ENCODE measurements at regions not wholly inside any gene's neighbourhood (a gene's known extent, or its start where the extent isn't known, plus 50 kb on each side); places are given as distances from the start of the nearest gene placed in this dataset.

GRCh38 chr4:71862315-71862714 is 78.4 kb upstream of the GC start:
- H3K9me3 ChIP-seq, result no peaks in the 10 kb centered on the region
- no peaks in the 10 kb centered on the region for H3K27me3 ChIP-seq
- no peak for DNase-seq
- intact Hi-C loops (cut with DNase I), result no loop called here
- H3K4me3 ChIP-seq (replicated peaks in 1 of 3), result no peak overlapping the region
- H3K36me3 ChIP-seq, result no peaks in the 10 kb centered on the region
- no peak for TF ChIP-seq POLR2A (IDR thresholded peaks at IDR 0.05)
- TF ChIP-seq CTCF (IDR thresholded peaks at IDR 0.05), result no peak
- H3K4me1 ChIP-seq, result no peaks in the 10 kb centered on the region
- no peak overlapping the region for H3K27ac ChIP-seq

GRCh38 chr4:71863457-71863856 is 79.6 kb upstream of the GC start:
- intact Hi-C loops (cut with DNase I), result no loop called here
- TF ChIP-seq POLR2A (IDR thresholded peaks at IDR 0.05) (no peak), CTCF (IDR thresholded peaks at IDR 0.05) (no peak)
- DNase-seq, result no peak

GRCh38 chr4:71864380-71864779 is 80.5 kb upstream of the GC start:
- H3K4me1 ChIP-seq, result no peaks in the 10 kb centered on the region
- no peaks in the 10 kb centered on the region for H3K36me3 ChIP-seq
- H3K4me3 ChIP-seq (replicated peaks in 1 of 3), result no peak overlapping the region
- WGBS, 2 donors, result 48 to 66% methylated on average over 2 of the region's 2 CpGs
- no peak overlapping the region for H3K27ac ChIP-seq
- H3K9me3 ChIP-seq, result no peaks in the 10 kb centered on the region
- DNase-seq, result no peak
- intact Hi-C loops (cut with DNase I), result no loop called here
- H3K27me3 ChIP-seq, result no peaks in the 10 kb centered on the region
- TF ChIP-seq POLR2A (IDR thresholded peaks at IDR 0.05) (no peak), CTCF (IDR thresholded peaks at IDR 0.05) (no peak)

More at GRCh38 chr4:71863457-71863856, 79.6 kb upstream of the GC start:
- Histone ChIP-seq H3K4me3 (replicated peaks in 1 of 3) (no peak overlapping the region), H3K36me3 (no peaks in the 10 kb centered on the region), H3K27me3 (no peaks in the 10 kb centered on the region), H3K9me3 (no peaks in the 10 kb centered on the region), H3K27ac (no peak overlapping the region), H3K4me1 (no peaks in the 10 kb centered on the region)
- WGBS, 2 donors, result 70 to 94% methylated on average over 2 to 3 of the region's 3 CpGs

GRCh38 chr4:71866212-71866885 is 82.5 kb upstream of the GC start:
- H3K36me3 ChIP-seq, result no peaks in the 10 kb centered on the region
- 95% methylated on average over 4 of the region's 4 CpGs for WGBS, 2 donors
- H3K4me1 ChIP-seq, result no peaks in the 10 kb centered on the region
- TF ChIP-seq CTCF (IDR thresholded peaks at IDR 0.05), result no peak
- TF ChIP-seq POLR2A (IDR thresholded peaks at IDR 0.05), result no peak
- no peaks in the 10 kb centered on the region for H3K9me3 ChIP-seq
- no peaks in the 10 kb centered on the region for H3K27me3 ChIP-seq
- H3K27ac ChIP-seq, result no peak overlapping the region
- no peak overlapping the region for H3K4me3 ChIP-seq (replicated peaks in 1 of 3)
- no peak for DNase-seq
- intact Hi-C loops (cut with DNase I), result no loop called here

- no peak for TF ChIP-seq POLR2A (IDR thresholded peaks at IDR 0.05)
- H3K27me3 ChIP-seq, result no peaks in the 10 kb centered on the region
- no peaks in the 10 kb centered on the region for H3K9me3 ChIP-seq
- 72 to 81% methylated on average over 1 of the region's 1 CpG for WGBS, 2 donors
- intact Hi-C loops (cut with DNase I), result no loop called here
- H3K4me1 ChIP-seq, result no peaks in the 10 kb centered on the region
- H3K4me3 ChIP-seq (replicated peaks in 1 of 3), result no peak overlapping the region
- H3K36me3 ChIP-seq, result no peaks in the 10 kb centered on the region
- no peak for DNase-seq
- H3K27ac ChIP-seq, result no peak overlapping the region
Measured at GRCh38 chr4:71867598-71867997, 83.7 kb upstream of the GC start.
